ENCODE measurements at regions not wholly inside any gene's neighbourhood (a gene's known extent, or its start where the extent isn't known, plus 50 kb on each side); places are given as distances from the start of the nearest gene placed in this dataset.
"Not testable (repeated sequence)": the region's sequence is repeated elsewhere in the genome, so short reads cannot be mapped to it uniquely, and the experiment has no call there.

- DNase-seq (ENCODE audit: low read depth in 1 of 2, low spot score in 1 of 2): not testable (repeated sequence)
Measured at GRCh38 chr2:89208144-89208932, 516.9 kb downstream of the RPIA start.

- not testable (repeated sequence) for DNase-seq (ENCODE audit: low read depth in 1 of 2, low spot score in 1 of 2)
Measured at GRCh38 chr2:89213151-89213550, 521.7 kb downstream of the RPIA start.

GRCh38 chr2:89213811-89214210 lies 522.3 kb downstream of the RPIA start:
- DNase-seq (ENCODE audit: low read depth in 1 of 2, low spot score in 1 of 2): not testable (repeated sequence)

GRCh38 chr2:89221474-89221873 lies 530.0 kb downstream of the RPIA start:
- DNase-seq (ENCODE audit: low read depth in 1 of 2, low spot score in 1 of 2): not testable (repeated sequence)

- DNase-seq (ENCODE audit: low read depth in 1 of 2, low spot score in 1 of 2): not testable (repeated sequence)
Measured at GRCh38 chr2:89222063-89222732, 530.7 kb downstream of the RPIA start.

GRCh38 chr2:89224803-89225202 lies 533.3 kb downstream of the RPIA start:
- DNase-seq (ENCODE audit: low read depth in 1 of 2, low spot score in 1 of 2): not testable (repeated sequence)

- DNase-seq (ENCODE audit: low read depth in 1 of 2, low spot score in 1 of 2): not testable (repeated sequence)
Measured at GRCh38 chr2:89229979-89230378, 538.5 kb downstream of the RPIA start.

- DNase-seq (ENCODE audit: low read depth in 1 of 2, low spot score in 1 of 2): not testable (repeated sequence)
Measured at GRCh38 chr2:89231241-89231640, 539.8 kb downstream of the RPIA start.

- not testable (repeated sequence) for DNase-seq (ENCODE audit: low read depth in 1 of 2, low spot score in 1 of 2)
Measured at GRCh38 chr2:89233931-89234330, 542.5 kb downstream of the RPIA start.

- DNase-seq (ENCODE audit: low read depth in 1 of 2, low spot score in 1 of 2): not testable (repeated sequence)
Measured at GRCh38 chr2:89234818-89235466, 543.5 kb downstream of the RPIA start.

- not testable (repeated sequence) for DNase-seq (ENCODE audit: low read depth in 1 of 2, low spot score in 1 of 2)
Measured at GRCh38 chr2:89236832-89237450, 545.5 kb downstream of the RPIA start.

GRCh38 chr2:89237783-89238182 lies 546.3 kb downstream of the RPIA start:
- not testable (repeated sequence) for DNase-seq (ENCODE audit: low read depth in 1 of 2, low spot score in 1 of 2)

- not testable (repeated sequence) for DNase-seq (ENCODE audit: low read depth in 1 of 2, low spot score in 1 of 2)
Measured at GRCh38 chr2:89243114-89243700, 551.7 kb downstream of the RPIA start.

- not testable (repeated sequence) for DNase-seq (ENCODE audit: low read depth in 1 of 2, low spot score in 1 of 2)
Measured at GRCh38 chr2:89244407-89244806, 552.9 kb downstream of the RPIA start.

- DNase-seq (ENCODE audit: low read depth in 1 of 2, low spot score in 1 of 2): not testable (repeated sequence)
Measured at GRCh38 chr2:89245478-89245877, 554.0 kb downstream of the RPIA start.

- DNase-seq (ENCODE audit: low read depth in 1 of 2, low spot score in 1 of 2): not testable (repeated sequence)
Measured at GRCh38 chr2:89246027-89246426, 554.6 kb downstream of the RPIA start.

GRCh38 chr2:89246620-89247019 lies 555.1 kb downstream of the RPIA start:
- not testable (repeated sequence) for DNase-seq (ENCODE audit: low read depth in 1 of 2, low spot score in 1 of 2)

- not testable (repeated sequence) for DNase-seq (ENCODE audit: low read depth in 1 of 2, low spot score in 1 of 2)
Measured at GRCh38 chr2:89255013-89255412, 563.5 kb downstream of the RPIA start.

GRCh38 chr2:89273443-89273842 lies 582.0 kb downstream of the RPIA start:
- DNase-seq (ENCODE audit: low read depth in 1 of 2, low spot score in 1 of 2): not testable (repeated sequence)

GRCh38 chr2:89280536-89280935 lies 589.1 kb downstream of the RPIA start:
- DNase-seq (ENCODE audit: low read depth in 1 of 2, low spot score in 1 of 2): not testable (repeated sequence)
